SH-SY5Y (cell line): ENCODE measurements at regions not wholly inside any gene's neighbourhood (a gene's known extent, or its start where the extent isn't known, plus 50 kb on each side); places are given as distances from the start of the nearest gene placed in this dataset.

Experiments used
- GATA2 ChIP-seq: IDR thresholded peaks from 2 replicates; pipeline ENCODE4 v1.6.1; 2011; ENCODE audit warnings: mild to moderate bottlenecking, low read depth, low read length
- GATA3 ChIP-seq: IDR thresholded peaks from 2 replicates; pipeline ENCODE4 v1.6.1; 2011; ENCODE audit warnings: low read depth, mild to moderate bottlenecking, low read length, moderate library complexity

- TF ChIP-seq GATA2 (no peak), GATA3 (no peak)
Observed at GRCh38 chr1:38600905-38601304, 258.7 kb downstream of the RRAGC start.
